Lower lobe of right lung (tissue), 2 donors: ENCODE measurements at regions not wholly inside any gene's neighbourhood (a gene's known extent, or its start where the extent isn't known, plus 50 kb on each side); places are given as distances from the start of the nearest gene placed in this dataset.
"Not testable (repeated sequence)": the region's sequence is repeated elsewhere in the genome, so short reads cannot be mapped to it uniquely, and the experiment has no call there.

Source experiments
- ATAC-seq, 2 donors: fragments of 200-7000 bp; cut with Tn5 transposase; one replicate each; pipeline ENCODE4 v1.9.1; 2020 to 2022; ENCODE audit warnings: mild to moderate bottlenecking in 2 of 2, moderate library complexity in 2 of 2
- DNase-seq: peaks from one replicate; pipeline ENCODE4 v3.0.0-alpha.2; 2020
- H3K27ac ChIP-seq: fragments of 200-600 bp; one replicate; pipeline ENCODE4 v1.8.0; 2022
- H3K27me3 ChIP-seq: fragments of 200-600 bp; one replicate; pipeline ENCODE4 v1.8.0; 2022; ENCODE audit warnings: low read depth
- H3K36me3 ChIP-seq: fragments of 200-600 bp; one replicate; pipeline ENCODE4 v1.8.0; 2022; ENCODE audit warnings: mild to moderate bottlenecking
- H3K4me1 ChIP-seq: fragments of 200-600 bp; one replicate; pipeline ENCODE4 v1.8.0; 2022
- H3K4me3 ChIP-seq: fragments of 200-600 bp; one replicate; pipeline ENCODE4 v1.8.0; 2022; ENCODE audit warnings: mild to moderate bottlenecking
- H3K9me3 ChIP-seq: fragments of 200-600 bp; one replicate; pipeline ENCODE4 v1.8.0; 2022
- CTCF ChIP-seq: fragments of 200-600 bp; IDR thresholded peaks from one replicate; pipeline ENCODE4 v1.8.0; 2022; ENCODE audit warnings: antibody characterized with exemption, mild to moderate bottlenecking
- intact Hi-C: fragments of 100-400 bp; cut with DNase I; formaldehyde crosslinking; loops from one replicate; pipeline ENCODE4 v1.11.0; 2022
- donor health status: DM: no; HTN: yes; CAD: no; lungs with severe emphysema.

GRCh38 chr5:42302186-42302585 lies 121.1 kb upstream of the GHR start:
- no peaks in the 10 kb centered on the region for H3K9me3 ChIP-seq
- TF ChIP-seq CTCF = no peak

GRCh38 chr5:42306287-42306686 lies 117.0 kb upstream of the GHR start:
- H3K9me3 ChIP-seq = no peaks in the 10 kb centered on the region
- H3K4me3 ChIP-seq = no peak overlapping the region
- DNase-seq = no peak
- TF ChIP-seq CTCF = no peak
- no peak overlapping the region for H3K27ac ChIP-seq
- intact Hi-C loops = no loop called here
- H3K27me3 ChIP-seq = no peaks in the 10 kb centered on the region
- H3K36me3 ChIP-seq = no peaks in the 10 kb centered on the region
- no peaks in the 10 kb centered on the region for H3K4me1 ChIP-seq
- ATAC-seq = no peak

More at GRCh38 chr5:42302186-42302585, 121.1 kb upstream of the GHR start:
- intact Hi-C loops = no loop called here
- no peaks in the 10 kb centered on the region for H3K36me3 ChIP-seq
- no peak for DNase-seq
- no peaks in the 10 kb centered on the region for H3K4me1 ChIP-seq
- H3K4me3 ChIP-seq = no peak overlapping the region
- H3K27me3 ChIP-seq = no peaks in the 10 kb centered on the region
- H3K27ac ChIP-seq = no peak overlapping the region
- no peak for ATAC-seq

GRCh38 chr5:42309865-42310264 lies 113.4 kb upstream of the GHR start:
- intact Hi-C loops = no loop called here
- ATAC-seq = no peak
- Histone ChIP-seq H3K4me3 (no peak overlapping the region), H3K9me3 (no peaks in the 10 kb centered on the region), H3K36me3 (no peaks in the 10 kb centered on the region), H3K4me1 (no peaks in the 10 kb centered on the region), H3K27ac (no peak overlapping the region), H3K27me3 (no peaks in the 10 kb centered on the region)
- TF ChIP-seq CTCF = no peak
- no peak for DNase-seq

- ATAC-seq (no peak), DNase-seq (no peak)
- Histone ChIP-seq H3K27ac (no peak overlapping the region), H3K9me3 (peaks cover 11% of the 10 kb centered on the region), H3K4me1 (no peaks in the 10 kb centered on the region), H3K4me3 (no peak overlapping the region), H3K27me3 (no peaks in the 10 kb centered on the region), H3K36me3 (no peaks in the 10 kb centered on the region)
- intact Hi-C loops = no loop called here
- no peak for TF ChIP-seq CTCF
Observed at GRCh38 chr5:42315214-42315613, 108.0 kb upstream of the GHR start.

- Histone ChIP-seq H3K27me3 (no peaks in the 10 kb centered on the region), H3K9me3 (peaks cover 13% of the 10 kb centered on the region), H3K36me3 (no peaks in the 10 kb centered on the region), H3K4me3 (no peak overlapping the region), H3K27ac (no peak overlapping the region), H3K4me1 (no peaks in the 10 kb centered on the region)
- ATAC-seq (no peak), DNase-seq (no peak)
- intact Hi-C loops = no loop called here
- no peak for TF ChIP-seq CTCF
Observed at GRCh38 chr5:42317575-42317974, 105.7 kb upstream of the GHR start.

- not testable (repeated sequence) for ATAC-seq
Observed at GRCh38 chr5:42319546-42319945, 103.7 kb upstream of the GHR start.

More at GRCh38 chr5:42319546-42319945, 103.7 kb upstream of the GHR start:
- H3K27ac ChIP-seq, H3K4me3 ChIP-seq, H3K4me1 ChIP-seq, H3K27me3 ChIP-seq, H3K36me3 ChIP-seq, intact Hi-C loops, DNase-seq: not testable (repeated sequence)
- peaks cover 13% of the 10 kb centered on the region for H3K9me3 ChIP-seq
